ENCODE measurements at regions not wholly inside any gene's neighbourhood (a gene's known extent, or its start where the extent isn't known, plus 50 kb on each side); places are given as distances from the start of the nearest gene placed in this dataset.

GRCh38 chr3:111301238-111301798 is 229.7 kb downstream of the NECTIN3 start:
- no peak for DNase-seq (ENCODE audit: low read depth, low spot score)

GRCh38 chr3:111302063-111302462 is 230.4 kb downstream of the NECTIN3 start:
- no peaks in the 10 kb centered on the region for H3K9me1 ChIP-seq (ENCODE audit: control insufficient read depth, extremely low read depth, insufficient read depth, low read length)
- no peak overlapping the region for H2AFZ ChIP-seq (ENCODE audit: control insufficient read depth, low read length)
- H3K4me3 ChIP-seq (ENCODE audit: control insufficient read depth in 2 of 3, extremely low read depth in 1 of 3, insufficient read depth in 2 of 3, low read depth in 1 of 3, low read length in 3 of 3) = no peak overlapping the region
- no peaks in the 10 kb centered on the region for H3K9me3 ChIP-seq (ENCODE audit: control insufficient read depth, low read depth, low read length)
- no peak overlapping the region for H3K4me2 ChIP-seq (ENCODE audit: control insufficient read depth, extremely low read depth, insufficient read depth, low read depth, low read length)
- H3K9ac ChIP-seq (ENCODE audit: control insufficient read depth, extremely low read depth, insufficient read depth, low read length) = no peak overlapping the region
- no peaks in the 10 kb centered on the region for H3K27me3 ChIP-seq (ENCODE audit: control insufficient read depth, extremely low read depth, insufficient read depth, low read length)
- FAIRE-seq (no peak), DNase-seq (ENCODE audit: low read depth, low spot score) (no peak)
- no peaks in the 10 kb centered on the region for H4K20me1 ChIP-seq (ENCODE audit: control insufficient read depth, extremely low read depth, insufficient read depth, low read length)
- H3K79me2 ChIP-seq (ENCODE audit: control insufficient read depth, insufficient read depth, low read length) = no peaks in the 10 kb centered on the region
- dilution Hi-C loops (cut with MboI; ENCODE audit: extremely low pct_ligation_motif_present, low sequenced_read_pairs) = no loop called here
- H3K4me1 ChIP-seq (ENCODE audit: control insufficient read depth, extremely low read depth, insufficient read depth, low read length) = no peaks in the 10 kb centered on the region
- TF ChIP-seq EZH2 (IDR thresholded peaks at IDR 0.05; ENCODE audit: low read length) (no peak), CTCF (optimal IDR thresholded peaks at IDR 0.05 in 1 of 3, IDR thresholded peaks at IDR 0.05 in 1 of 3, conservative IDR thresholded peaks at IDR 0.05 in 1 of 3; ENCODE audit: extremely low read depth in 1 of 3, insufficient read depth in 2 of 3, low read length in 3 of 3) (no peak)
- no peaks in the 10 kb centered on the region for H3K36me3 ChIP-seq (ENCODE audit: control insufficient read depth in 2 of 2, extremely low read depth in 1 of 2, insufficient read depth in 2 of 2, low read length in 2 of 2)
- H3K27ac ChIP-seq (ENCODE audit: control insufficient read depth, insufficient read depth, low read length) = no peak overlapping the region

More at GRCh38 chr3:111301238-111301798, 229.7 kb downstream of the NECTIN3 start:
- H3K9ac ChIP-seq (ENCODE audit: control insufficient read depth, extremely low read depth, insufficient read depth, low read length) = no peak overlapping the region
- no peak overlapping the region for H2AFZ ChIP-seq (ENCODE audit: control insufficient read depth, low read length)
- H3K4me1 ChIP-seq (ENCODE audit: control insufficient read depth, extremely low read depth, insufficient read depth, low read length) = no peaks in the 10 kb centered on the region
- TF ChIP-seq CTCF (optimal IDR thresholded peaks at IDR 0.05 in 1 of 3, IDR thresholded peaks at IDR 0.05 in 1 of 3, conservative IDR thresholded peaks at IDR 0.05 in 1 of 3; ENCODE audit: extremely low read depth in 1 of 3, insufficient read depth in 2 of 3, low read length in 3 of 3) (no peak), EZH2 (IDR thresholded peaks at IDR 0.05; ENCODE audit: low read length) (no peak)
- no peaks in the 10 kb centered on the region for H3K36me3 ChIP-seq (ENCODE audit: control insufficient read depth in 2 of 2, extremely low read depth in 1 of 2, insufficient read depth in 2 of 2, low read length in 2 of 2)
- H3K27ac ChIP-seq (ENCODE audit: control insufficient read depth, insufficient read depth, low read length) = no peak overlapping the region
- FAIRE-seq = no peak
- H3K4me3 ChIP-seq (ENCODE audit: control insufficient read depth in 2 of 3, extremely low read depth in 1 of 3, insufficient read depth in 2 of 3, low read depth in 1 of 3, low read length in 3 of 3) = no peak overlapping the region
- no peaks in the 10 kb centered on the region for H3K9me3 ChIP-seq (ENCODE audit: control insufficient read depth, low read depth, low read length)
- no peaks in the 10 kb centered on the region for H4K20me1 ChIP-seq (ENCODE audit: control insufficient read depth, extremely low read depth, insufficient read depth, low read length)
- H3K27me3 ChIP-seq (ENCODE audit: control insufficient read depth, extremely low read depth, insufficient read depth, low read length) = no peaks in the 10 kb centered on the region
- H3K79me2 ChIP-seq (ENCODE audit: control insufficient read depth, insufficient read depth, low read length) = no peaks in the 10 kb centered on the region
- dilution Hi-C loops (cut with MboI; ENCODE audit: extremely low pct_ligation_motif_present, low sequenced_read_pairs) = no loop called here
- no peak overlapping the region for H3K4me2 ChIP-seq (ENCODE audit: control insufficient read depth, extremely low read depth, insufficient read depth, low read depth, low read length)
- H3K9me1 ChIP-seq (ENCODE audit: control insufficient read depth, extremely low read depth, insufficient read depth, low read length) = no peaks in the 10 kb centered on the region
